ENCODE measurements at regions not wholly inside any gene's neighbourhood (a gene's known extent, or its start where the extent isn't known, plus 50 kb on each side); places are given as distances from the start of the nearest gene placed in this dataset.

- no peak for DNase-seq (ENCODE audit: low read depth)
Measured at GRCh38 chr7:88500131-88500530, 193.4 kb upstream of the STEAP4 start.

GRCh38 chr7:88495881-88496725 is 189.4 kb upstream of the STEAP4 start:
- no peak for DNase-seq (ENCODE audit: low read depth)

DNA sequence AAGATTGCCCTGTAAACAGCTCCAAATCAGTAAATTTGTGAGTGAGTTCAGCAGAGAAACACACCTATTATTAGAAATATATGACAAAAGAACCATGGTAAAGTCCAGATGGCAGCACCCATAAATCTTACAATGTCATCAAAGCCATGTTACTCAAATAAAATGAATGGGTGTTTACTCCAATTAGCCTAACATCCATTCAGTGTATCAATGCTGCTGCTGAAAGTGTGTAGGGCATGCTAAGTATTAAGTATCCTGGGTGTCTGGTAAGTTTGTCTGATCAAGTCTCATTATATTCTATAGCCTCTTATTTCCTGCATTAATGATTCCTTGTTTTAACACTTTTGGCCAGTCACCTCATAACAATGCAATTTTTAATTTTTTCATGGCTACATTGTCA is 185.5 kb upstream of the STEAP4 start:
- no peak for DNase-seq (ENCODE audit: low read depth)

- no peak for DNase-seq (ENCODE audit: low read depth)
Measured at GRCh38 chr7:88490874-88491273, 184.2 kb upstream of the STEAP4 start.

- DNase-seq (ENCODE audit: low read depth): no peak
Measured at GRCh38 chr7:88490161-88490560, 183.5 kb upstream of the STEAP4 start.

GRCh38 chr7:88485821-88486220 is 179.1 kb upstream of the STEAP4 start:
- DNase-seq (ENCODE audit: low read depth): no peak

- no peak for DNase-seq (ENCODE audit: low read depth)
Measured at GRCh38 chr7:88484551-88484950, 177.9 kb upstream of the STEAP4 start.

DNA sequence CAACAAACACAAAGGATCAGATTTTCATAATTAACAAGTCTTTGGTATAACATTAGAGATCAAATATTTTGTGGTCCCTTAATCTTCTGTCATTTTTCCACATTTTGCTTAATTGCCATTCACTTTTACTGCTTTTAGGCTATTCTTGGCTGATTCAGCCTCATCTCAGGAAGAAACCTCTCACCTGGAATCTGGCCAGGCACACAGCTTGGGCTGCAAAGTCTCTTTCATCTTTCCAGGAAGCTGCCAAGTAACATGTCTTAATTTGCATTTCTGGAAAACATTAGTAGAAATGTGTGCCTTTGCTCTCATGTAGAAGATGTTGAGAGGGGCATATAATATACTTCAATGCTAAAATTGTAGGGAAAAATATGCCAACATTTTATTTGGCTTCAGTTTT is 174.2 kb upstream of the STEAP4 start:
- no peak for DNase-seq (ENCODE audit: low read depth)

GRCh38 chr7:88480271-88480670 is 173.6 kb upstream of the STEAP4 start:
- no peak for DNase-seq (ENCODE audit: low read depth)

DNA sequence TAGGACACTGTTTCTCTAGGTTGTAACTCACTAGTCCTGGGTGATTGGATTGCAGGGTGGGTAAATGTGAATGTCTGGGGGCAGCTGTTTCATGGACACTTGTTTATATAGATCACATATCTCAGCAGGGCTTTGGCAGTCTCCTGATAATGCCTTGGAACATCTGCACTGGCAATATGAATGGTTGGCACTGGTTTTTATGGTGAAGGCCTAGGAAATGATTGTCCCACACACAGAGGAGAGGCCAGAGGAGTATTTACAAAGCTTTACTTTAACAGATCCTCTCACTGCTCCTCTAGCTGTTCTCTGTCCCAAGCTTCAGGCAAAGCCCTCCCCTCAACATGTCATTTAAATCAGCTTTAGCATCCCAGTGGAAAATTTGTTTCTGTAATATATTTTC is 171.3 kb upstream of the STEAP4 start:
- no peak for DNase-seq (ENCODE audit: low read depth)

DNA sequence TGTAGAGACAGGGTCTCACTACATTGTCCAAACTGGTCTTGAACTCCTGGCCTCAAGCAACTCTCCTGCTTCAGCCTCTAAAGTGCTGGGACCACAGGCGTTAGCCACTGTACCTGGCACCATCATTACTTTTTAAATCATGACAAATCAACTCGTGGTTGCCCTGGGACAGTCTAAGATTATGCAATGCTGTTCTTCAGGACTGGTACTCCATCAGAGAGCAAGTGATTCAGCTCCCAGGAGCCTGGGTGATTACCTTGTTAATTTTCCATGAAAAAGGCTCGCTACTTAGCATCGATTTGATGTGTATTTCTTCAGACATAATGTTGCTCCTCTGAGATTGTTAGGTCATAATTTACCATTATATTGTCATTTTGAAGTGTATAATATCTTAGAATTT is 158.9 kb upstream of the STEAP4 start:
- no peak for DNase-seq (ENCODE audit: low read depth)

- no peak for DNase-seq (ENCODE audit: low read depth)
Measured at GRCh38 chr7:88462799-88463198, 156.1 kb upstream of the STEAP4 start.

DNA sequence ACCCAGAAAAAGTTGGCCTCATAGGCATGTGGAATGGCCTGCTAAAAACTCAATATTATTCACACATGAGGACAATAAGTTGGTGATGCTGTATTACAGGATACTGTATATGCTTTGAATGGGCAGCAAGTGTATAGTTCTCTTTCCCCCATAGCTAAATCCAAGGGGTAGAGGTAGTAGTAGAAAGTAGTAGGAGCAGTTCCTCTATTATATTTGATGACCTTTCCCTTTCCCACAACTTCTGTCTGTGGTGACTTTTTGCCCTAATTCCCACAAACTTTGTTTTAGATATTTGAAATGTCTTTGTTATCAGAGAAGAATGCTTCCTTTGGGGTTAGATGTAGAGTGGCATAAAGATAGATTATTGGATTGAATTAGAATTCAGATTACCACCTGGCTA is 154.0 kb upstream of the STEAP4 start:
- DNase-seq (ENCODE audit: low read depth): no peak

- no peak for DNase-seq (ENCODE audit: low read depth)
Measured at GRCh38 chr7:88458946-88459345, 152.3 kb upstream of the STEAP4 start.

GRCh38 chr7:88458279-88458678 is 151.6 kb upstream of the STEAP4 start:
- no peak for DNase-seq (ENCODE audit: low read depth)

- DNase-seq (ENCODE audit: low read depth): no peak
Measured at GRCh38 chr7:88457320-88457719, 150.6 kb upstream of the STEAP4 start.

DNA sequence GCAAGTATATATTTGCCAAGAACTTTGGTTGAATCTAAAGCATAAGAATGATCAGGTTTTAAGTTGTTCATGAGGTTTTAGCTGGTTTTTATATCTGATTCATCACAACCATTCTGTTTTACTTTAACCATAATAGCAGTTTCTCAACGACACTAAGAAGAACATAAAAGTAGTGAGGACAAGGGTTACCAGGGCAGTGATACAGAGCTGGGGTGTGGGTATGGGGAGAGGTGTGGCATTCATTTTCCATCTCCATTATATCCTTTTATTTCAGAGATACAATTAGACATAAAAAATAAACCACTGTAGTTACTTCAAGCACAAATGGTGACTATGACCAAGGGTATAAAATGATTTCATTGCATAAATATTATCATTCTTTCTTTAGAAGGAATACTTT is 149.8 kb upstream of the STEAP4 start:
- no peak for DNase-seq (ENCODE audit: low read depth)

- DNase-seq (ENCODE audit: low read depth): peak; percentile 12
Measured at GRCh38 chr7:88455696-88456095, 149.0 kb upstream of the STEAP4 start.

DNA sequence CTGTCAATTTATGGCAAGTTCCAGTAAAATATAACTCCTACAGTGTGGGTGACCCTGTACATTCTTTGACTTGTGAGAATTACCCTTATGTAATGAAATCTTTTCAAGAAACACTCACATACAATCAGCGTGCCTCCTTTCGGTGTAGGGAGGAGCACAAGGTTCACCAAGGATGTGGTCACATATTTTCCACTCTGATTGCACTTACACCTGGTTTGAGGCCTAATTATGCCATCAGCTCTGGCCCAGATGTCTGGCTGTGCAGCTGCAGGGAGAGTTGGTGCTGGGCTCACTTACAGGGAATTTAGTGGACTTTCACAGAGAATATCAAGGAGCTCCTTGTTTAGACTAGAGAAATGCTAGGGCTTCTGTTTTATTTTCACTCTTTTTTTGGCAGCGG is 146.0 kb upstream of the STEAP4 start:
- no peak for DNase-seq (ENCODE audit: low read depth)

DNA sequence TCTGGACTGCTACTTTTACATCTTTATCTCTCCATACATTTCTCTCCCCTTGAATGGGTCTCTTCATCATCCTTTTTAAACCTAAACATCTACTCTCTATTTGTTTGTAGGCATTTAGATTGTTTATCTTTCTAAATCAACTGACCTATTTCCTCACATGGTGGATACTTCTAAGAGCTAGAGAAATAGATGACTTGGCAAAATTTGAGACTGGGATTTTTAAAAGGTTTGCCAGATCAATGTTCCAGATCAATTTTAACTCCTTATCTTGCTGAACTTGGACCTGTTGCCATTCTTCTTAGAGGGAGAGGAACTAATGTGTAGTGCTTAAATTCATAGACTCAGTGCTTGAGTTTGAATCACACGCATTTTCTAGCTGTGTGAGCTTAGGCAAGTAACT is 144.2 kb upstream of the STEAP4 start:
- no peak for DNase-seq (ENCODE audit: low read depth)

GRCh38 chr7:88449410-88449809 is 142.7 kb upstream of the STEAP4 start:
- no peak for DNase-seq (ENCODE audit: low read depth)

DNA sequence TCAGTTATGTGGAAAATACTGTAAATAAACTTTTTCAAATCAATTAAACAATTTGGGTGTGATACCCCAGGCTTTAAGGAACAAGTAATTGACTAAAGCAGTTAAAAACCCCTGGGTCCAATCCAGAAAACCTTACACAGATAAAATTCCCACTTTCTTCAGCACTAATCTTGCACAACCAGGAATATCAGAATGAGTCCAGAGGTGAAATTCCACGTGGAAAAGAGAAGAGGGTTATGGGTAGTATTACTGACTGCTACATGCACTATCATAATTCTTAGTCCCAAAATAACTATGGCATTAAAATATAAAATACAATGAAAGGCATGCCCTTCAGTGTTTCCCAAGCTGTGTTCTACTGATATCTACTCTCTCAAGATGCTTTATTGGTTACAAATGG is 135.7 kb upstream of the STEAP4 start:
- DNase-seq (ENCODE audit: low read depth): no peak

DNA sequence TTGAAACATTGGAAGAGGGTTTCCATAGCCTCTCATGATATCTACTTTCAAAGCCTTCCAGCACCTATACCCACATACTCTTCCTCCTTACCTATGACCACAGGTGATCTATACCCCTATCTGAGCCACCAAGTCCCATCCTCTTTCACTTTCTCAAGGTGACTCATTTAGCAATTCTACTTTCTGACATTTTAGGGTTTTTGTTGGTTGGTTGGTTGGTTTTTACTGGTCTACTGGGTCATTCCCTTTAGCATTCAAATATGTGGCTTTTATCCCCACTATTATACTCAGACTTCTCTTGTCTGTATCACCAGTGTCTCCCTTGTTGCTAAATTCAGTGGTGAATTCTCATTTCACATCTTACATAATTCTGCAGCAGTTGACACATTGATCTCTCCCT is 130.4 kb upstream of the STEAP4 start:
- DNase-seq (ENCODE audit: low read depth): no peak

DNA sequence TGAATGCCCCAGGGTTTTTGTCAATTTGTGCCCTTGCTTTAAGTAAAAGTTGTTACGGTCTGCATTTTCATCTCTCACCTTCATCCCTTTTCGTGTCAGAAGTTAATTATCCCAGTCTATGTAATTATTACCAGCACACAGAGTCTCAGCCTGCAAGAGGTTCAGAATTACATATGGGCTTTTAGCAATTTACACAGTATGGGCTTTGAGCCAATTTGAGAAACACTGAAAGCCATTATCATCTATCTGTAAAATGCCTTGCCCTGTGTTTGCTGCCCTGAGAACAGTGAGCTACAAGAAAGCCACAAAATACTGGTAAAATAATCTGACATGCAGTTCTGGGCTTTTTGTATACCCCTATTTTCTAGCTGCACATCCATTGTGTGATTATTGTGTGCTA is 125.6 kb upstream of the STEAP4 start:
- no peak for DNase-seq (ENCODE audit: low read depth)
